ENCODE measurements at regions not wholly inside any gene's neighbourhood (a gene's known extent, or its start where the extent isn't known, plus 50 kb on each side); places are given as distances from the start of the nearest gene placed in this dataset.

GRCh38 chr10:110365356-110366143, 60.8 kb upstream of the SMNDC1 start:
- TF ChIP-seq, protein P1, sequence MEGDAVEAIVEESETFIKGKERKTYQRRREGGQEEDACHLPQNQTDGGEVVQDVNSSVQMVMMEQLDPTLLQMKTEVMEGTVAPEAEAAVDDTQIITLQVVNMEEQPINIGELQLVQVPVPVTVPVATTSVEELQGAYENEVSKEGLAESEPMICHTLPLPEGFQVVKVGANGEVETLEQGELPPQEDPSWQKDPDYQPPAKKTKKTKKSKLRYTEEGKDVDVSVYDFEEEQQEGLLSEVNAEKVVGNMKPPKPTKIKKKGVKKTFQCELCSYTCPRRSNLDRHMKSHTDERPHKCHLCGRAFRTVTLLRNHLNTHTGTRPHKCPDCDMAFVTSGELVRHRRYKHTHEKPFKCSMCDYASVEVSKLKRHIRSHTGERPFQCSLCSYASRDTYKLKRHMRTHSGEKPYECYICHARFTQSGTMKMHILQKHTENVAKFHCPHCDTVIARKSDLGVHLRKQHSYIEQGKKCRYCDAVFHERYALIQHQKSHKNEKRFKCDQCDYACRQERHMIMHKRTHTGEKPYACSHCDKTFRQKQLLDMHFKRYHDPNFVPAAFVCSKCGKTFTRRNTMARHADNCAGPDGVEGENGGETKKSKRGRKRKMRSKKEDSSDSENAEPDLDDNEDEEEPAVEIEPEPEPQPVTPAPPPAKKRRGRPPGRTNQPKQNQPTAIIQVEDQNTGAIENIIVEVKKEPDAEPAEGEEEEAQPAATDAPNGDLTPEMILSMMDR (conservative IDR thresholded peaks at IDR 0.05; ENCODE audit: low read depth): no peak
- no peak overlapping the region; the same call in 1 of the 2 replicates for H3K27ac ChIP-seq
- POLR2A ChIA-PET (ENCODE audit: low non-redundant PET): interaction anchor here (0.5 kb wide), 1 partner anchor 10 kb away, joined by 5 read pairs; no protein-coding TSS in a partner anchor
- no peak for DNase-seq (ENCODE audit: low spot score)
- CTCF ChIA-PET: interaction anchor here (0.6 kb wide), 1 partner anchor 183 kb away, joined by 4 read pairs; no protein-coding TSS in a partner anchor

GRCh38 chr10:110366635-110367034, 61.9 kb upstream of the SMNDC1 start:
- ChIA-PET POLR2A (ENCODE audit: low non-redundant PET) (interaction anchor here (0.6 kb wide), 1 partner anchor 130 kb away, joined by 3 read pairs; no protein-coding TSS in a partner anchor), CTCF (interaction anchor here (0.9 kb wide), 1 partner anchor 12 kb away, joined by 3 read pairs; no protein-coding TSS in a partner anchor)
- no peak for DNase-seq (ENCODE audit: low spot score)
- TF ChIP-seq, protein P1 (conservative IDR thresholded peaks at IDR 0.05; ENCODE audit: low read depth): no peak
- H3K27ac ChIP-seq: no peak overlapping the region

- POLR2A ChIA-PET (ENCODE audit: low non-redundant PET): no interaction called here
- H3K27ac ChIP-seq: no peak overlapping the region
- CTCF ChIA-PET: no interaction called here
- TF ChIP-seq, protein P1 (conservative IDR thresholded peaks at IDR 0.05; ENCODE audit: low read depth): no peak
- DNase-seq (ENCODE audit: low spot score): no peak
These were observed 63.3 kb upstream of the SMNDC1 start for GRCh38 chr10:110368002-110368401.

GRCh38 chr10:110368556-110368955, 63.8 kb upstream of the SMNDC1 start:
- ChIA-PET CTCF (interaction anchor here (0.6 kb wide), 1 partner anchor 802 kb away, joined by 3 read pairs; no protein-coding TSS in a partner anchor), POLR2A (ENCODE audit: low non-redundant PET) (no interaction called here)

DNA sequence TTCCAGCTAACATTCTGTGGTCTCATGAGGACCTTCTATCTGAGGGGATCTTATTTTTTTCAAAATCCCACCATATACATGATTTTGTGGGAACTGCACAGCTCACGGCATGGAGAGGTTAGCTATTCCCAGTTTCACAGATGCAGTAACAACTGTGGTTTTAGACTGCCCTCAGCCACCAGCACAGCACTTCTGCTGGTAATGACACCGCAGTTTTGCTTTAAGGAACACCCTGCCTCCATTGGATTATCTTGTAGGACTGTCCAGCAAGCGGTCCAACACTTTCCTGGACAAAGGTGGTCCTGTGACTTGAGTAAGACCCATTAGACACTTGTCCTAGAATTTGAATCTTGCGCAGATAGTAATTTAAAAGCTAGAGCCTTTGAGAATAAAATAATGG, 65.3 kb upstream of the SMNDC1 start:
- no peak for DNase-seq (ENCODE audit: low spot score)
- ChIA-PET POLR2A (ENCODE audit: low non-redundant PET) (no interaction called here), CTCF (no interaction called here)
- TF ChIP-seq, protein P1 (conservative IDR thresholded peaks at IDR 0.05; ENCODE audit: low read depth): no peak
- H3K27ac ChIP-seq: no peak overlapping the region

More at GRCh38 chr10:110368556-110368955, 63.8 kb upstream of the SMNDC1 start:
- no peak for DNase-seq (ENCODE audit: low spot score)
- no peak overlapping the region for H3K27ac ChIP-seq
- TF ChIP-seq, protein P1 (conservative IDR thresholded peaks at IDR 0.05; ENCODE audit: low read depth): no peak

DNA sequence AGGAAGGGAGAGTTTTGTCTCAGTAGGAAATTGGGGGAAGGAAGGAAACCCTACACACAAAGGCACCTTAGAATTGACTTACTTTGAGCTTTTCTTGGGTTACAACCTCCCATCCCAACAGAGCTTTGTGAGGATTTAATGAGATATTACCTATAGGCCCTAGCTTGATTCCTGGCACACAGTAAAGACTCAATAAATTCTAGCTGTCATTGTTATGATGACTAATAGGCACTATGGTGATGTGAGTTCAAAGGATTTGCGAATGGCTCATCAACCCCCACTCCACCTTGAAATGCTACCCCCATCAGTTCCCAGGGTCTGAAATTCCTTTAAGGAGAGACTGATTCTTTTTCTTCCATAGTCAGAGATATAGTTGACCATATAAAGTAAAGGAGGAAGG, 67.9 kb upstream of the SMNDC1 start:
- DNase-seq (ENCODE audit: low spot score): peak; percentile 79
- TF ChIP-seq, protein P1 (conservative IDR thresholded peaks at IDR 0.05; ENCODE audit: low read depth): no peak
- CTCF ChIA-PET: no interaction called here
- POLR2A ChIA-PET (ENCODE audit: low non-redundant PET): no interaction called here
- no peak overlapping the region for H3K27ac ChIP-seq

Data from RWPE1 (cell line).